HepG2 (cell line): ENCODE measurements at regions not wholly inside any gene's neighbourhood (a gene's known extent, or its start where the extent isn't known, plus 50 kb on each side); places are given as distances from the start of the nearest gene placed in this dataset.

Experiments
- ERF ChIP-seq: IDR thresholded peaks from 2 replicates; pipeline ENCODE4 v1.6.1; 2018; ENCODE audit warnings: missing biosample characterization, missing genetic modification reagents
- HNRNPH1 ChIP-seq: fragments of 200-400 bp; formaldehyde crosslinking; optimal IDR thresholded peaks from 2 replicates; pipeline ENCODE3; 2017; ENCODE audit warnings: mild to moderate bottlenecking, low read depth, low read length
- NR1H2 ChIP-seq: sonication (generic); formaldehyde crosslinking; IDR thresholded peaks from 2 replicates; pipeline ENCODE4 v1.8.1; 2022; ENCODE audit warnings: low read depth, missing genetic modification reagents, borderline replicate concordance
- PHF5A ChIP-seq: IDR thresholded peaks from one replicate; pipeline ENCODE4 v1.6.1; 2018; ENCODE audit warnings: low read depth, missing genetic modification reagents; ENCODE audit not compliant: unreplicated experiment
- RFX1 ChIP-seq: fragments of 450-650 bp; IDR thresholded peaks from 2 replicates; pipeline ENCODE4 v1.6.1; 2017
- TF ChIP-seq, protein P1 (sequence below): IDR thresholded peaks from 2 replicates; pipeline ENCODE4 v1.4.0; 2020; ENCODE audit warnings: mild to moderate bottlenecking, missing genetic modification reagents
- TF ChIP-seq, protein P2 (sequence below): sonication (generic); formaldehyde crosslinking; IDR thresholded peaks from 2 replicates; pipeline ENCODE4 v1.4.0; 2020; ENCODE audit warnings: mild to moderate bottlenecking, low read depth, missing genetic modification reagents
- TF ChIP-seq, protein P3 (sequence below): sonication (generic); formaldehyde crosslinking; IDR thresholded peaks from 2 replicates; pipeline ENCODE4 v1.5.1; 2020; ENCODE audit warnings: missing genetic modification reagents, mild to moderate bottlenecking, borderline replicate concordance

DNA sequence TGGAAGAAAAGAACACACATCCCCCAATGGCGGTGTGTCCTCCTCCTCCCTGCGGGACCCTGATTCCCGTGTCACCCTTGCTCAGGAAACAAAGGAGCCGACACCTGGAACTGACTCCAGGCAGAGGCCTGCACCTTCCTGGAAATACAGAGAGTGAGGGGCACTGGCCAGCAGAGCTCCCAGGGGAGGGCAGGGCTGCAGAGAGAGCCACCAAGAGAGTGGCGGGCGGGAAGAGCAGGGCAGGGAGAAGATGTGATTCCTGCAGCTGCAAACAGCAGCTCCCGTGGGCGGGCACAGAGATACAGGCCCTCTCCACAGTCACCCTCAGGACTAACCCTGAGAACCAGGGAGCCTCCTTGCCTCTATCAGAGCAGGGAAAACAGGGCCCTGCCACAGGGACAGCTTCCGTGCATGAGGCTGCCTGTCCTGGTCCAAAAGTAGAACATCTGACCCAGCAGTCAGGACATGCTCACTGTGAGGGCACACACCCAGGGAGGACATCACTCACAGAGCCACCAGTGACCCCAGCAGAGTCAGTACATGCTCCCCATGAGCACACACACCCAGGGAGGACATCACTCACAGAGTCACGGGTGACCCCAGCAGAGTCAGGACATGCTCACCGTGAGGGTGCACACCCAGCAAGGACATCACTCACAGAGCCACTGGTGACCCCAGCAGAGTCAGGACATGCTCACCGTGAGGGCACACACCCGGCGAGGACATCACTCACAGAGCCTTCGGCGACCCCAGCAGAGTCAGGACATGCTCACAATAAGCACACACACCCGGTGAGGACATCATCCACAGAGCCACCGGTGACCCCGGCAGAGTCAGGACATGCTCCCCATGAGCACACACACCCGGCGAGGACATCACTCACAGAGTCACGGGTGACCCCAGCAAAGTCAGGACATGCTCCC, 193.1 kb downstream of the DLL1 start (continued):
- TF ChIP-seq ERF (CRISPR knock-in tag) (no peak), HNRNPH1 (no peak), NR1H2 (no peak), PHF5A (CRISPR knock-in tag) (no peak), RFX1 (no peak)
- TF ChIP-seq, protein P1, sequence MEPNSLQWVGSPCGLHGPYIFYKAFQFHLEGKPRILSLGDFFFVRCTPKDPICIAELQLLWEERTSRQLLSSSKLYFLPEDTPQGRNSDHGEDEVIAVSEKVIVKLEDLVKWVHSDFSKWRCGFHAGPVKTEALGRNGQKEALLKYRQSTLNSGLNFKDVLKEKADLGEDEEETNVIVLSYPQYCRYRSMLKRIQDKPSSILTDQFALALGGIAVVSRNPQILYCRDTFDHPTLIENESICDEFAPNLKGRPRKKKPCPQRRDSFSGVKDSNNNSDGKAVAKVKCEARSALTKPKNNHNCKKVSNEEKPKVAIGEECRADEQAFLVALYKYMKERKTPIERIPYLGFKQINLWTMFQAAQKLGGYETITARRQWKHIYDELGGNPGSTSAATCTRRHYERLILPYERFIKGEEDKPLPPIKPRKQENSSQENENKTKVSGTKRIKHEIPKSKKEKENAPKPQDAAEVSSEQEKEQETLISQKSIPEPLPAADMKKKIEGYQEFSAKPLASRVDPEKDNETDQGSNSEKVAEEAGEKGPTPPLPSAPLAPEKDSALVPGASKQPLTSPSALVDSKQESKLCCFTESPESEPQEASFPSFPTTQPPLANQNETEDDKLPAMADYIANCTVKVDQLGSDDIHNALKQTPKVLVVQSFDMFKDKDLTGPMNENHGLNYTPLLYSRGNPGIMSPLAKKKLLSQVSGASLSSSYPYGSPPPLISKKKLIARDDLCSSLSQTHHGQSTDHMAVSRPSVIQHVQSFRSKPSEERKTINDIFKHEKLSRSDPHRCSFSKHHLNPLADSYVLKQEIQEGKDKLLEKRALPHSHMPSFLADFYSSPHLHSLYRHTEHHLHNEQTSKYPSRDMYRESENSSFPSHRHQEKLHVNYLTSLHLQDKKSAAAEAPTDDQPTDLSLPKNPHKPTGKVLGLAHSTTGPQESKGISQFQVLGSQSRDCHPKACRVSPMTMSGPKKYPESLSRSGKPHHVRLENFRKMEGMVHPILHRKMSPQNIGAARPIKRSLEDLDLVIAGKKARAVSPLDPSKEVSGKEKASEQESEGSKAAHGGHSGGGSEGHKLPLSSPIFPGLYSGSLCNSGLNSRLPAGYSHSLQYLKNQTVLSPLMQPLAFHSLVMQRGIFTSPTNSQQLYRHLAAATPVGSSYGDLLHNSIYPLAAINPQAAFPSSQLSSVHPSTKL (CRISPR knock-in tag): no peak
- TF ChIP-seq, protein P2, sequence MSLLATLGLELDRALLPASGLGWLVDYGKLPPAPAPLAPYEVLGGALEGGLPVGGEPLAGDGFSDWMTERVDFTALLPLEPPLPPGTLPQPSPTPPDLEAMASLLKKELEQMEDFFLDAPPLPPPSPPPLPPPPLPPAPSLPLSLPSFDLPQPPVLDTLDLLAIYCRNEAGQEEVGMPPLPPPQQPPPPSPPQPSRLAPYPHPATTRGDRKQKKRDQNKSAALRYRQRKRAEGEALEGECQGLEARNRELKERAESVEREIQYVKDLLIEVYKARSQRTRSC (CRISPR knock-in tag): no peak
- TF ChIP-seq, protein P3, sequence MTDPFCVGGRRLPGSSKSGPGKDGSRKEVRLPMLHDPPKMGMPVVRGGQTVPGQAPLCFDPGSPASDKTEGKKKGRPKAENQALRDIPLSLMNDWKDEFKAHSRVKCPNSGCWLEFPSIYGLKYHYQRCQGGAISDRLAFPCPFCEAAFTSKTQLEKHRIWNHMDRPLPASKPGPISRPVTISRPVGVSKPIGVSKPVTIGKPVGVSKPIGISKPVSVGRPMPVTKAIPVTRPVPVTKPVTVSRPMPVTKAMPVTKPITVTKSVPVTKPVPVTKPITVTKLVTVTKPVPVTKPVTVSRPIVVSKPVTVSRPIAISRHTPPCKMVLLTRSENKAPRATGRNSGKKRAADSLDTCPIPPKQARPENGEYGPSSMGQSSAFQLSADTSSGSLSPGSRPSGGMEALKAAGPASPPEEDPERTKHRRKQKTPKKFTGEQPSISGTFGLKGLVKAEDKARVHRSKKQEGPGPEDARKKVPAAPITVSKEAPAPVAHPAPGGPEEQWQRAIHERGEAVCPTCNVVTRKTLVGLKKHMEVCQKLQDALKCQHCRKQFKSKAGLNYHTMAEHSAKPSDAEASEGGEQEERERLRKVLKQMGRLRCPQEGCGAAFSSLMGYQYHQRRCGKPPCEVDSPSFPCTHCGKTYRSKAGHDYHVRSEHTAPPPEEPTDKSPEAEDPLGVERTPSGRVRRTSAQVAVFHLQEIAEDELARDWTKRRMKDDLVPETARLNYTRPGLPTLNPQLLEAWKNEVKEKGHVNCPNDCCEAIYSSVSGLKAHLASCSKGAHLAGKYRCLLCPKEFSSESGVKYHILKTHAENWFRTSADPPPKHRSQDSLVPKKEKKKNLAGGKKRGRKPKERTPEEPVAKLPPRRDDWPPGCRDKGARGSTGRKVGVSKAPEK (CRISPR knock-in tag): no peak
- TF ChIP-seq, all 625 proteins: peak for 0
